ENCODE measurements at regions not wholly inside any gene's neighbourhood (a gene's known extent, or its start where the extent isn't known, plus 50 kb on each side); places are given as distances from the start of the nearest gene placed in this dataset.

- TF ChIP-seq CTCF (IDR thresholded peaks at IDR 0.05): no peak
- TF ChIP-seq POLR2A (IDR thresholded peaks at IDR 0.05): no peak
Measured at GRCh38 chr18:38076346-38077070, 510.9 kb upstream of the CELF4 start.
